Prostate gland (tissue), 2 donors: ENCODE measurements at regions not wholly inside any gene's neighbourhood (a gene's known extent, or its start where the extent isn't known, plus 50 kb on each side); places are given as distances from the start of the nearest gene placed in this dataset.

ENCODE experiments used
- CTCF ChIP-seq, 4 experiments: fragments of 200-600 bp in 2 of 4; fragments of 450-650 bp in 2 of 4; sonication (generic) in 2 of 4; IDR thresholded peaks; 1 replicate in 3 of 4; 2 replicates in 1 of 4; pipeline ENCODE4 v1.5.1; 2016 to 2019; ENCODE audit warnings: antibody characterized with exemption in 4 of 4, mild to moderate bottlenecking in 2 of 4, moderate library complexity in 2 of 4
- POLR2AphosphoS5 ChIP-seq: sonication (generic); formaldehyde crosslinking; IDR thresholded peaks from one replicate; pipeline ENCODE4 v1.6.1; 2017; ENCODE audit warnings: antibody characterized with exemption

DNA sequence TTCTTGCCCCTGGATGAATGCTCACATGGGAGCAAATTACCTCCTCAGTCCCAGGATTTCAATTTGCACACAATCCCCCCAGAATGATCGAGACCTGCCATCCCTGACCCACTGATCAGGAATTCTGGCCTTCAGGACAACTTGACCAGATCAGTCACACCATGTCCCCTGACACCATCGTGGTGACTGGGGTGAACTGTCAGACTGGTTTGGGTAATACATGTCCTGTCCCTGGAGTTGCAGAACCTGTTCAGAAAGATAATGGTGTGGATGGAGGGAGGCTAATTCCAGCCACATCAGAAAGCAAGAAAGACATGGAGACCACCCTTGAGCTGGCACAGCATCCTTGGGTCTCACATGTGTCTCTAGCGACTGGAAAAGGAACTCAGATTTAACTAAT lies 57.9 kb upstream of the TOP3B start:
- TF ChIP-seq POLR2AphosphoS5: no peak
- no peak for TF ChIP-seq CTCF (IDR thresholded peaks at IDR 0.05)
